ENCODE measurements at regions not wholly inside any gene's neighbourhood (a gene's known extent, or its start where the extent isn't known, plus 50 kb on each side); places are given as distances from the start of the nearest gene placed in this dataset.

GRCh38 chr4:164536814-164537213, 217.1 kb upstream of the SMIM31 start:
- H3K18ac ChIP-seq (ENCODE audit: extremely low read depth, low read length) = no peak overlapping the region
- H2AK5ac ChIP-seq (ENCODE audit: low read depth, low read length) = no peak overlapping the region
- peak overlapping the region; percentile 19 for H2BK120ac ChIP-seq (replicated peaks; ENCODE audit: low read depth, low read length)
- H3K4me3 ChIP-seq (ENCODE audit: extremely low read depth in 1 of 4, insufficient read depth in 2 of 4, low read depth in 3 of 4, low read length in 4 of 4) = no peak overlapping the region
- no peak overlapping the region for H2BK12ac ChIP-seq (ENCODE audit: low read depth, low read length)
- H3K4ac ChIP-seq (replicated peaks; ENCODE audit: insufficient read length, low read depth, low read length) = no peak overlapping the region
- no peaks in the 10 kb centered on the region for H3K4me1 ChIP-seq (replicated peaks in 1 of 4; ENCODE audit: control insufficient read depth in 3 of 4, insufficient read depth in 4 of 4, low read length in 3 of 4)
- DNase-seq (ENCODE audit: low read depth in 1 of 2, low spot score in 2 of 2) (no peak), FAIRE-seq (no peak)
- no peak overlapping the region for H4K5ac ChIP-seq (ENCODE audit: insufficient read length, low read depth, low read length)
- no peak overlapping the region for H4K8ac ChIP-seq (ENCODE audit: extremely low read depth, insufficient read depth, low read length)
- H3K23ac ChIP-seq (ENCODE audit: insufficient read length) = no peak overlapping the region
- H3K27ac ChIP-seq (ENCODE audit: low read depth, low read length) = no peak overlapping the region
- no peaks in the 10 kb centered on the region; a peak in 1 of 8 replicates for H3K36me3 ChIP-seq (ENCODE audit: control insufficient read depth in 2 of 4, insufficient read depth in 4 of 4, low read length in 3 of 4)
- no peaks in the 10 kb centered on the region for H4K20me1 ChIP-seq (replicated peaks in 1 of 2; ENCODE audit: control insufficient read depth in 1 of 2, insufficient read depth in 2 of 2, low read length in 2 of 2)
- no peak overlapping the region for H2BK5ac ChIP-seq (ENCODE audit: low read depth, low read length)
- ChIA-PET CTCF (ENCODE audit: partially characterized antibody) (interaction anchor here (1.7 kb wide), 1 partner anchor 195 kb away, joined by 3 read pairs; no protein-coding TSS in a partner anchor), POLR2A (ENCODE audit: partially characterized antibody) (no interaction called here)
- no peak overlapping the region for H2BK20ac ChIP-seq (ENCODE audit: low read length)
- 90% methylated on average over 2 of the region's 2 CpGs; no CpG with 5 or more reads in 1 of the 2 experiments for WGBS, 2 experiments (ENCODE audit: extremely low coverage in 1 of 2, insufficient coverage in 1 of 2, insufficient read length in 1 of 2, insufficient replicate concordance in 2 of 2, low coverage in 1 of 2, low lambda C conversion rate in 2 of 2, missing lambda C conversion rate in 1 of 2)
- no peak overlapping the region for H3K56ac ChIP-seq (replicated peaks; ENCODE audit: insufficient read length, low read depth, low read length)
- no peak overlapping the region for H3K4me2 ChIP-seq (ENCODE audit: insufficient read depth in 1 of 2, low read depth in 2 of 2, low read length in 2 of 2)
- no peak overlapping the region for H3K9ac ChIP-seq (replicated peaks in 1 of 4; ENCODE audit: extremely low read depth in 1 of 4, low read depth in 3 of 4, low read length in 3 of 4)
- H3K79me1 ChIP-seq (ENCODE audit: low read depth, low read length) = no peaks in the 10 kb centered on the region
- peaks cover 14 to 16% of the 10 kb centered on the region in 2 experiments for H3K9me3 ChIP-seq (ENCODE audit: insufficient read depth in 2 of 2, low read depth in 1 of 2, low read length in 1 of 2)
- H2AFZ ChIP-seq (ENCODE audit: low read length) = no peak overlapping the region
- H3K14ac ChIP-seq (ENCODE audit: insufficient read length) = no peak overlapping the region
- H2BK15ac ChIP-seq (ENCODE audit: low read length) = no peak overlapping the region
- H4K91ac ChIP-seq (replicated peaks; ENCODE audit: insufficient read length, low read length) = no peak overlapping the region
- H3K27me3 ChIP-seq (replicated peaks in 1 of 4; ENCODE audit: control insufficient read depth in 3 of 4, extremely low read depth in 1 of 4, insufficient read depth in 3 of 4, low read length in 3 of 4) = no peaks in the 10 kb centered on the region; a peak in 1 of 7 replicates
- H3K79me2 ChIP-seq (ENCODE audit: control insufficient read depth in 1 of 2, insufficient read depth in 2 of 2, low read length in 2 of 2) = no peaks in the 10 kb centered on the region
- H3K23me2 ChIP-seq (ENCODE audit: low read depth, low read length) = no peaks in the 10 kb centered on the region
- no peak for TF ChIP-seq CHD7 (IDR thresholded peaks at IDR 0.05; ENCODE audit: insufficient replicate concordance, low read length)

Measured in H1 (cell line).